Osteocyte (in vitro differentiated cells): ENCODE measurements at regions not wholly inside any gene's neighbourhood (a gene's known extent, or its start where the extent isn't known, plus 50 kb on each side); places are given as distances from the start of the nearest gene placed in this dataset.
A peak's percentile ranks its signal among the peaks of the same experiment; 100 is the strongest.

Experiments used
- DNase-seq: peaks from one replicate; pipeline ENCODE4 v3.0.0; 2021; ENCODE audit warnings: mixed read lengths; ENCODE audit not compliant: unreplicated experiment; ENCODE audit errors: extremely low spot score
- H3K27ac Mint-ChIP-seq: one replicate; pipeline ENCODE4 v1.8.0; 2021; ENCODE audit warnings: mild to moderate bottlenecking, mixed read lengths; ENCODE audit not compliant: unreplicated experiment
- H3K27me3 Mint-ChIP-seq: one replicate; pipeline ENCODE4 v1.8.0; 2021; ENCODE audit warnings: mixed read lengths; ENCODE audit not compliant: unreplicated experiment
- H3K36me3 Mint-ChIP-seq: one replicate; pipeline ENCODE4 v1.8.0; 2021; ENCODE audit warnings: mixed read lengths; ENCODE audit not compliant: unreplicated experiment
- H3K4me1 Mint-ChIP-seq: one replicate; pipeline ENCODE4 v1.8.0; 2021; ENCODE audit warnings: mixed read lengths; ENCODE audit not compliant: unreplicated experiment
- H3K4me3 Mint-ChIP-seq: one replicate; pipeline ENCODE4 v1.8.0; 2021; ENCODE audit warnings: mild to moderate bottlenecking, moderate library complexity, mixed read lengths; ENCODE audit not compliant: unreplicated experiment
- H3K9me3 Mint-ChIP-seq: one replicate; pipeline ENCODE4 v1.8.0; 2021; ENCODE audit warnings: mixed read lengths; ENCODE audit not compliant: unreplicated experiment
- CTCF ChIP-seq: fragments of 200-600 bp; sonication (generic); IDR thresholded peaks from 2 replicates; pipeline ENCODE4 v1.5.0; 2021; ENCODE audit warnings: antibody characterized with exemption, mild to moderate bottlenecking, moderate library complexity

- no peak overlapping the region for H3K27ac Mint-ChIP-seq
Measured at GRCh38 chr20:20869161-20869775, 156.8 kb upstream of the RALGAPA2 start.

GRCh38 chr20:20864351-20865096, 152.1 kb upstream of the RALGAPA2 start:
- no peaks in the 10 kb centered on the region for H3K9me3 Mint-ChIP-seq
- H3K27me3 Mint-ChIP-seq, result no peaks in the 10 kb centered on the region
- no peaks in the 10 kb centered on the region for H3K4me1 Mint-ChIP-seq
- no peak overlapping the region for H3K27ac Mint-ChIP-seq
- TF ChIP-seq CTCF, result peak; percentile 17
- H3K4me3 Mint-ChIP-seq, result no peak overlapping the region
- no peaks in the 10 kb centered on the region for H3K36me3 Mint-ChIP-seq
- no peak for DNase-seq

More at GRCh38 chr20:20869161-20869775, 156.8 kb upstream of the RALGAPA2 start:
- Mint-ChIP-seq H3K27me3 (no peaks in the 10 kb centered on the region), H3K36me3 (no peaks in the 10 kb centered on the region), H3K4me1 (no peaks in the 10 kb centered on the region), H3K9me3 (no peaks in the 10 kb centered on the region), H3K4me3 (no peak overlapping the region)
- DNase-seq, result no peak
- TF ChIP-seq CTCF, result no peak

GRCh38 chr20:20860078-20860806, 147.8 kb upstream of the RALGAPA2 start:
- no peak overlapping the region for H3K4me3 Mint-ChIP-seq
- DNase-seq, result peak; percentile 92
- H3K27me3 Mint-ChIP-seq, result no peaks in the 10 kb centered on the region
- H3K9me3 Mint-ChIP-seq, result no peaks in the 10 kb centered on the region
- no peaks in the 10 kb centered on the region for H3K4me1 Mint-ChIP-seq
- TF ChIP-seq CTCF, result peak; percentile 84
- H3K27ac Mint-ChIP-seq, result no peak overlapping the region
- H3K36me3 Mint-ChIP-seq, result no peaks in the 10 kb centered on the region

GRCh38 chr20:20859510-20859909, 147.1 kb upstream of the RALGAPA2 start:
- no peak for TF ChIP-seq CTCF
- Mint-ChIP-seq H3K4me1 (no peaks in the 10 kb centered on the region), H3K27ac (no peak overlapping the region), H3K36me3 (no peaks in the 10 kb centered on the region), H3K4me3 (no peak overlapping the region), H3K27me3 (no peaks in the 10 kb centered on the region), H3K9me3 (no peaks in the 10 kb centered on the region)
- no peak for DNase-seq

- Mint-ChIP-seq H3K36me3 (no peaks in the 10 kb centered on the region), H3K9me3 (no peaks in the 10 kb centered on the region), H3K27ac (no peak overlapping the region), H3K4me3 (no peak overlapping the region), H3K4me1 (no peaks in the 10 kb centered on the region), H3K27me3 (no peaks in the 10 kb centered on the region)
- TF ChIP-seq CTCF, result no peak
- DNase-seq, result no peak
Measured at GRCh38 chr20:20856956-20857355, 144.5 kb upstream of the RALGAPA2 start.
